ENCODE measurements at regions not wholly inside any gene's neighbourhood (a gene's known extent, or its start where the extent isn't known, plus 50 kb on each side); places are given as distances from the start of the nearest gene placed in this dataset.
A peak's percentile ranks its signal among the peaks of the same experiment; 100 is the strongest.

DNA sequence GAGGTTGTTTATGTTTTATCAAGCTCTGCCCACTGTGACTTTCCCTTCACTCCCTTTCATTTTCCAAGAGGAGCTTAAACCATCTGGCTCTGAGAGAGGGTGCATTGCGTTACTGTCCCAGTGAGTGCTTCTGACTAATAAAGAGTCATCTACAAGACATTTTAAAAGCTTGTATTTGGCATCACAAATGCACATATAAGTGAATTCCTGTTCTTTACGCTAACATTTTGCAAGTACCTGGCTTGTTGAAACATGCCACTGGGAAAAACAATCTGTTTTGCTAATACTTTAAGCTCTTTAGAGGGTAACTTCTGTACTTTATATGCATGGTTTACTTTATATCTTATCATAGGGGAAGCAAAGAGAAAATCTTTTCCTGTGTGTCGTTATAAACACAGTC, 534.6 kb upstream of the POM121L12 start:
- H3K4me3 ChIP-seq (ENCODE audit: low read length), result no peak overlapping the region
- TF ChIP-seq, protein P1, sequence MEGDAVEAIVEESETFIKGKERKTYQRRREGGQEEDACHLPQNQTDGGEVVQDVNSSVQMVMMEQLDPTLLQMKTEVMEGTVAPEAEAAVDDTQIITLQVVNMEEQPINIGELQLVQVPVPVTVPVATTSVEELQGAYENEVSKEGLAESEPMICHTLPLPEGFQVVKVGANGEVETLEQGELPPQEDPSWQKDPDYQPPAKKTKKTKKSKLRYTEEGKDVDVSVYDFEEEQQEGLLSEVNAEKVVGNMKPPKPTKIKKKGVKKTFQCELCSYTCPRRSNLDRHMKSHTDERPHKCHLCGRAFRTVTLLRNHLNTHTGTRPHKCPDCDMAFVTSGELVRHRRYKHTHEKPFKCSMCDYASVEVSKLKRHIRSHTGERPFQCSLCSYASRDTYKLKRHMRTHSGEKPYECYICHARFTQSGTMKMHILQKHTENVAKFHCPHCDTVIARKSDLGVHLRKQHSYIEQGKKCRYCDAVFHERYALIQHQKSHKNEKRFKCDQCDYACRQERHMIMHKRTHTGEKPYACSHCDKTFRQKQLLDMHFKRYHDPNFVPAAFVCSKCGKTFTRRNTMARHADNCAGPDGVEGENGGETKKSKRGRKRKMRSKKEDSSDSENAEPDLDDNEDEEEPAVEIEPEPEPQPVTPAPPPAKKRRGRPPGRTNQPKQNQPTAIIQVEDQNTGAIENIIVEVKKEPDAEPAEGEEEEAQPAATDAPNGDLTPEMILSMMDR (IDR thresholded peaks at IDR 0.05; ENCODE audit: insufficient read depth, low read depth, low read length, missing control alignments), result no peak
- peak; percentile 91 for DNase-seq (ENCODE audit: low read depth)

DNA sequence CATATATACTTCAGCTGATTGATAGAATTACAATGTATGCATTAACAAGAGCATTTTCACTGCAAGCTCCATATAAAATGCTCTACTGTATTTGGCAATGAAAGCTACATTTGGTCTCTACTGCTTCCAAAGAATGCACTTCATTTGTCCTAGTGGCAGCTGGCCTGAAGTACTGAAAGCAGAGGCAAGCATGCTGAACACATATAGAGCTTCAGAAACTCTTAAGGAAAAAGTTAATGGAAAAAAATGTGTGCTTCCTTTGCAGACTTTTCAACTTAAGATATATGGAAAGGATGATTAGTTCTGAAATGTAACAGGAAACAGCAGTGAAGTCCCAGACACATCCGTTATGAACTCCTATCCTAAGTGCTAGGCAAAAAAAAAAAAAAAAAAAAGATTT, 537.1 kb upstream of the POM121L12 start:
- TF ChIP-seq, protein P1 (IDR thresholded peaks at IDR 0.05; ENCODE audit: insufficient read depth, low read depth, low read length, missing control alignments), result peak; percentile 9
- no peak overlapping the region for H3K4me3 ChIP-seq (ENCODE audit: low read length)
- DNase-seq (ENCODE audit: low read depth), result no peak

- H3K4me3 ChIP-seq (ENCODE audit: low read length), result no peak overlapping the region
- DNase-seq (ENCODE audit: low read depth), result no peak
- TF ChIP-seq, protein P1 (IDR thresholded peaks at IDR 0.05; ENCODE audit: insufficient read depth, low read depth, low read length, missing control alignments), result no peak
Observed at GRCh38 chr7:52486267-52486666, 549.2 kb upstream of the POM121L12 start.

- H3K4me3 ChIP-seq (ENCODE audit: low read length), result no peak overlapping the region
- DNase-seq (ENCODE audit: low read depth), result no peak
- TF ChIP-seq, protein P1 (IDR thresholded peaks at IDR 0.05; ENCODE audit: insufficient read depth, low read depth, low read length, missing control alignments), result no peak
Observed at GRCh38 chr7:52482076-52482475, 553.4 kb upstream of the POM121L12 start.

- H3K4me3 ChIP-seq (ENCODE audit: low read length), result no peak overlapping the region
- TF ChIP-seq, protein P1 (IDR thresholded peaks at IDR 0.05; ENCODE audit: insufficient read depth, low read depth, low read length, missing control alignments), result no peak
- DNase-seq (ENCODE audit: low read depth), result no peak
Observed at GRCh38 chr7:52481571-52481970, 553.9 kb upstream of the POM121L12 start.

- no peak overlapping the region for H3K4me3 ChIP-seq (ENCODE audit: low read length)
- DNase-seq (ENCODE audit: low read depth), result no peak
- TF ChIP-seq, protein P1 (IDR thresholded peaks at IDR 0.05; ENCODE audit: insufficient read depth, low read depth, low read length, missing control alignments), result no peak
Observed at GRCh38 chr7:52479990-52480389, 555.4 kb upstream of the POM121L12 start.

GRCh38 chr7:52475001-52475582, 560.3 kb upstream of the POM121L12 start:
- DNase-seq (ENCODE audit: low read depth), result no peak
- no peak overlapping the region for H3K4me3 ChIP-seq (ENCODE audit: low read length)
- TF ChIP-seq, protein P1 (IDR thresholded peaks at IDR 0.05; ENCODE audit: insufficient read depth, low read depth, low read length, missing control alignments), result no peak

Measured in epithelial cell of esophagus (primary cell).